HPDE6-E6E7 (cell line): ENCODE measurements at regions not wholly inside any gene's neighbourhood (a gene's known extent, or its start where the extent isn't known, plus 50 kb on each side); places are given as distances from the start of the nearest gene placed in this dataset.
A peak's percentile ranks its signal among the peaks of the same experiment; 100 is the strongest.

ENCODE experiments used
- DNase-seq: peaks from one replicate; pipeline ENCODE4 v3.0.0; 2011; ENCODE audit warnings: missing footprints; ENCODE audit errors: extremely low spot score

DNA sequence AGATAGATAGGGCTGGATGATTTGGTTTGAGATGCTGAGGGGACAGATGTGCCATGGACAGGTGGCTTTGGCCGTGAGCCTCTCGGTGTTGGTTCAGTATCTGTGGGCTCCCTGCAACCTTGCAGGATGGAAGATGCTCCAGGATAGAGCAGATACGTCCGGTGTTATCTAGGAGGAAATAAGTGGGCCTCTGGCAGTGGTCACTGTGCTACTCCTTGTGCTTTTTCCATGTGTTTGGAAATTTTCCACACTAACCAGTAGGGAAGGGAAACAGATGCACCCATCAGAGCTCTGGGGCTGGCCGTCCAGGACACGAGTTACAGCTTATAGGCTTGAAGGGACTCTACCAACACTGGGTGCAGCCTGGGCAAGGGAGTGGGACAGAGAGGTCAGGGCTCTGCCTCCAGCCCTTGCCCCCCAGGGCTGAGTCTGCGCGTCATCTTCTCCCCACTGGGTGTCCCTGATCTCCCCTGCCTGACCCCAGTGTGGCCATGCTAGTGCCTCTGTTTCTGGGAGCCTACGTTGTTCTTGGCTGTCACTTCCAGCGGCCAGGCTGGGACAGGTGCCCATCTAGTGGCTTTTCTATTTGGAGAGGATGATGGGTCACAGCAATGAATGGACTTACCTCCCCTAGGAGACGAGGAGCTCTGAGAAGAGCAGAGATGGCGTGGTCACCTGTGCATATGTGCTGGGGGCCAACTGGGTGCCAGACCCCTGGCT, 166.9 kb downstream of the SEC14L1 start:
- DNase-seq = no peak

DNA sequence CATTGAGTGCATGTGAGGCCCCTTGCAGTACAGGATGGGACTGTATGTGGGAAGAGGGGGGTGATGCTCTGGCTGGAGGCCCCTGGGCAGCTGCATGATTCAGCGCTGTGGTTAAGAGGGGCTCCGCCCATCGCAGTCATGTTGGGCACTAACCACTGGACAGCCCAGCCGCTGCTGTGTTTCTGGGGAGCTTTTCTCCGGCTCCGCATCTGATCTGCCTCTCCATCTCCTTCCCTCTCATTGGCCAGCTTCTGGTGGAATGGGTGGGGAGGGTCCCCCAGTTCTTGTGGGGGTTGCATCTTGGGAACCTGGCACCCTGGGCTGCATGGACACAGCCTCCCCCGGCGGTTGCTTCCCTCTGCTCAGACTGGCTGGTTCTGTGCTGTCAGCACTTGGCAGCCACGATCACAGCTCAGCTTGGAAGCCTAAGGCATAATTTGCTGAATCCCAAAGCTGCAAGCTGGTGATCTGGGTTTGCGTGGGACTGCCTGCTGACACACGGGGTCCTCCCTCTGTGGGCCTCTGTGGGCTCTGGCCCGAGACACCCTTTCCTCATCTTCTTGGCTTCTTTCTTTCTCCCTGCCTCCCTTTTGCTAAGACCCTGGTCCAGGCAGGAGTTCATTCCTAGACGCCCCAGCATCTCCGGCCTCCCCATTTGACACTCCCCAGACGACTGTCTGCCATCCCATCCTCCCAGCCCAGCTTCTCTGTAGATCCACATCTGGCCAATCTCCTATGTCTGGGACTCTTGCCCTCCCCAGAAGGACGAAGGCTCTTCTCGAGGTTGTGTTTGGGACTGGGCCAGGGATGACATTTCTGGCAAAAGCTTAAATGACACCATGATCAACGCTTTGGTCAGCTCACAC, 168.3 kb downstream of the SEC14L1 start:
- no peak for DNase-seq

DNA sequence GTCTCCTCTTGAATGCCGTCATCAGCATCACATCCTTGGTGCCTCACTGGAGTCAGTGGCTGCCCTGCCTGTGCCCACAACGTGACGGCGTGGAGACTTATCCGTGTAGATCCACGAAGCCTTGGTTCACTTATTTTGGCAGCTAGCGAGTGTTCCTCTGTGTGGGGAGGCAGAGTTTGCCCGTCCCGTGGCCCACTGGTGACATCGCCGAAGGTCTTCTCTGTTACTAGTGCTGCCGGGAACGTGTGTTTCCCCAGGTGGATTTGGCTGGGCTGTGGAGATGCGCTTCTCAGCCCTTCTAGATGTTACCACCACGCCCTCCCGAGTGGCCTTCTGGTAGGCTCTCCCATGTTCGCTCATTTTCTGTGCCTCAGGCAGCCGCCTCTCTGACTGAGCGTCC, 169.6 kb downstream of the SEC14L1 start:
- DNase-seq = no peak

DNA sequence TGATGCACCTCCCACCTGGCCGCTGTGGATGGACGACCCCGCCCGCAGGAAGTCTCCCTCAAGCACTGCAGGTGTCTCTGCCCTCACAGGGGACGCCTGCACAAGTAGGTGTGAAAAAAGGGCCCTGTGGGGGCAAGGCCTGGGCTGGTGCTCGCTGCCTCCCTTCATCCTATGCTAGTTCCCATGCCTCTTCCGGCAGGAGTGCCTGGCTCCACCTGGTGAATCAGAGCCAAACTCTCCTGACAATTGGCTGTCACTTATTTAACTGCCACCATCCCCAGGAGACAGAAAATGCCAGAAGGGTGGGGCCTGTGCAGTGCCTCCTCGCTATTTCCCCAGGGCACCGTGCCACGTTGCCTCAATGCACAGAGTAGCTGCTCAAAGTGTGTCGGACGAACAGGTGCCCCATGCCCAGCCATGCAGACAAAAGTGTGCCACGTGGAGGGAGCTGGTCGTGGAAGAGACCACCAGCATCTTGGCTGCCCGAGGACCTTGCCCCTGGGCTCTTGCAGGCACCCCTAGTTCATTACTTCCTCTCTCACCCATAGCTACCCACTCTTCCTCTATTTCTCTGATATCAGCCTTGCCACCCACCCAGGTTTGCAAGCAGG, 170.7 kb downstream of the SEC14L1 start:
- DNase-seq = no peak

DNA sequence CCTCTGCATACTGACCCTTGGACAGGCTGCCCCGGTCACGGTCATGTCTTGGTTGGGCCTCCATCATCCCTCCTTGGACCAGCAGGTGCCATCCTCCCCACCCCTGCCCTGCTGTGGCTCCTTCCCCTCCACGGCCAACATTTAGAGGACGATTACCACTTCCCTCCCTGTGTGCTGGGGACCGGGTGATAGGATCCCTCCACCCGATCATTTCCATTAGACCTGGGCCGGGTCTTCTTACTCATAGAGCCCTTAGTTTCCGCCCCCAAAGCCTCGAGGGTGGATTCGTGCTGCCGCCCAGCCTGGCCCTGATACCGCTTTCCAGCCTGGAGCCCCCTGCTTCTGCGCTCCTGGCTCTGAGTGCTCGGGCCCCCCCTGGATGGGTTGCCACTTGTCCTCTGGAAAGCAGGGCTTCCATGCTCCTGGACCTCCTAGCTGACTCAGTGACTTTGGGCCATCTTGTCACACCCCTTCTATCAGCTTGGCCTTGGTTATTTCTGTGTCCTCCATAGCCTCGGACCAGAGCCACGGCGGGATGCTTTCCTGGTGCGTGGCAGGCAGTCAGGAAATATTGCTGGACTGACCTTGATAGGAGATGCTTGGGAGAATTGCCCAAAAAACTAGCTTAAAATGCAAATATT, 171.4 kb downstream of the SEC14L1 start:
- DNase-seq = no peak

DNA sequence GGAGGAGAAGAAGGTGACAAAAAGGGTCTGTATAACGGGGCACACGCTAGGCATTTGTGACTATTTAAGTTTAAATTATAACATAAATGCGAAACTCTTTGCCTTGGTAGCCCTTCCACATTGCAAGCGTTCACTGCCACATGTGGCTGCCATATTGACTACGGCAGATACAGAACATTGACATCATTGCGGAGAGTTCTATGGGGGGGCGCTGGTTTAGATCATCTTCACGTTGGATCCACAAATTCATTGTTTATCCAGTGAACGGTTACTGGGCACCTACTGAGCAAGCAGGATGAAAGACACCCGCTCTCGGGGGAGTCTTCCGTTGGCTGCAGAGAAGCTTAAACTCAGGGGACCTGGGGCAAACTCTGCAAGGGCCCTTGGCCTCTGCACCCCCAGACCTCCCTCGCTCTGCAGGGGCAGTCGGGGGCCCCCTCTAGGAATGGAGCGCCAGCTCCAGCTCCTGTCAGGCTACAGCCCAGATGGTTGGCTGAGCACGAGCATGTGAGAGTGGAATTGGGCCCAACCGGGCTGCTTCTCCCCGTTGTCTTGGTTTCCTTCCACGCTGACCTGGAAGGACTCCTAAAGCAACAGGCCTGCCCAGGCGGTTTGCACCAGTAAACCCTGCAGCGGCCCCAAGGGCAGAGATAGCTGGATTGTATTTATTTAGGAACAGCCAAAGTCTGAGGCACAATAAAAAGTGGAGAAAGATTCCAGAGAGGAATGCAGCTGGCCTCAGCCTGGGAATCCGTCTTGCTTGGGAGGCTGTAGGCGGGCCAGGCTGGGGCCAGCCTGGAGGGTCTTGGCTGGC, 172.2 kb downstream of the SEC14L1 start:
- DNase-seq = no peak

DNA sequence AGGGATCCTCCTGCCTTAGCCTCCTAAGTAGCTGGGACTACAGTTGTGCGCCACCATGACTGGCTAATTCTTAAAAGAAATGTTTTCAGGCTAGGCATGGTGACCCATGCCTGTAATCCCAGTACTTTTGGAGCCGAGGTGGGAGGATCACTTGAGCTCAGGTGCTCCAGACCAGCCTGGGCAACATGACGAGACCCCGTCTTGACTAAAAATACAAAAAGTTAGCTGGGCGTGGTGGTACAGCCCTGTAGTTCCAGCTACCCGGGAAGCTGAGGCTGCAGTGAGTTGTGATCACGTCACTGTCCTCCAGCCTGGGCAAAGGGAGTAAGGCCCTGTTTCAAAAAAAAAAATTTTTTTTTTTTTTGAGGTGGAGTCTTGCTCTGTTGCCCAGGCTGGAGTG, 173.1 kb downstream of the SEC14L1 start:
- DNase-seq = no peak

DNA sequence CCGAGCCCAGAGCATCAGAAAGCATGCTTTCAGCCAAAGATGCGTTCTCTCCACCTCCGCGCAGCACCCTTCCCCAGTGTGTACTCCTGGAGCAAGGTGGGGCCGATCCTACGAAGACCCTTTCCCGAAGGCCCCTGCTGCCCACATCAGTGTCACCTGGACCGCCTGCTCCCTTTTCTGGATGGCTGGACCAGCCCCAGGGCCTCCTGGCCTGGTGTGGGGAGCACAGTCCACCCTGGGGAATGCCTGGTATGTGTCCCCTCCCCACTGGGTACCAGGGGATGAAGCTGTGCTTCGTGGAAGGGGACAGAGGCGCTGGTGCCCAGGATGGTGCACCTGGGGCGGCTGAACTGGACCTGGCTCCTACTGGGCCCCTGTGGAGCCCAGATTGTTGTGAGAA, 173.8 kb downstream of the SEC14L1 start:
- DNase-seq = no peak

DNA sequence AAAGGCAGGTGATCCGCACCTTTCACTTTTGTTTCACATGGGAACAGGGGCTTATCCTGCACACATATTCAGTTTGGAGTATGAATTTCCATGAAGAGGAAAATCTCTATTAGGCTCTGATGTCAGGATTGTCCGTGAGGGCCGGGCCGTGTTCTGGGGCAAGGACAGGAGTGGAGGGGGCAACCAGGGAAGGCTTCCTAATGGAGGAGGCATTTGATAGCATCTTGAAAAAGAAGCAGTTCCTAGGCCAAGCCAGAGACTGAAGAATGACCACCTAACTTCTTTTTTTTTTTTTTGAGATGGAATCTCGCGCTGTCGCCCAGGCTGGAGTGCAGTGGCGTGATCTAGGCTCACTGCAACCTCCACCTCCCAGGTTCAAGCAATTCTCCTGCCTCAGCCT, 174.2 kb downstream of the SEC14L1 start:
- DNase-seq = no peak

DNA sequence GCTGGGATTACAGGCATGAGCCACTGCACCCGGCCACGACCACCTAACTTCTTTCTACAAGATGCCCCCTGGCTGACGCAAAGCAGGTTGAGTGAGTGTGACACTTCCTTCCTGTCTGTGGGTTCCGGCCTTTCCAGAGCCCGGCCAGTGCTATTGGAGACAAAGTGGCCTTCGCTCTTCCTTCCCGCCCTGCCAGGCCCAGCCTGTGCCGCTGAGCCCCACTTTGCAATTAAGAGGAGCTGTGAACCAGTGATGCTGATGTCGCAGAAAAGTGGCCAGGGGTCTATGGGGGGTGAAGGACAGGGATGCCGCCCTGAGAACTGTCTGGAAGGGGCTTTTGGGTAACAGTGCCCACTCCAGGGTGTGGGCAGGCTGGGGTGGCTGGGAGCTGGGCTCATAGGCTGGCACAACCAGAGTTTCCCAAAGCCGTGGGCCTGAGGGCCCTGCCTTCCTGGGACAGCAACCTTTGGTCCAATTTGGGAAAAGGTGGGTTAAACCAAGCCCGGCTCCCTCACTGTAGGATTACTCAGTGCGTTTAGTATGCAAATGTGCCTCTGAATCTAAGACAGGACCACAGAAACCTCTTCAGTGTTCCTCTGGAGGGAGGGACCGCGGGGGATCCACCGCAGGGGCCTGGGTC, 174.9 kb downstream of the SEC14L1 start:
- no peak for DNase-seq

DNA sequence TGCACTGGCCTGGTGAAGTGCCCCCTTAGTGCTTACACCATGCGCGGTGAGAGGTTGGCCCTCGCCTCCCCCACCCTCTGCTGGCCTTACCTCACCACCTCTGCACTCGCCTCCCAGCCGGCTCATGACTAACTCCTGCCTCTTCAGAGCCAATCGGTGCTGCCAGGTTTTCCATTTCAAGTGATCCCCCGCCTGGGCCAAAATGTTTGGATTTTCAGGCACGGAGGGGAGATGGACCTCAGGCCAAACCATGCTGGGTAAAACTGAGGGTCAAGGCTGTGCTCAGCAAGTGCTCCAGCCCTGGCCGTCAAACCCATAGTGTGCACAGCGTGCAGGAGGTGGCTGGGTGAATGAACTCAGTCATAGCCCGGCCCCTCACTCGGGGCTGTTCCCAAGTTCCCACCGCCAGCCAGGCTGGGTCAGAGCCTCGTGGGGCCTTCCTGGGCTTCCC, 175.4 kb downstream of the SEC14L1 start:
- DNase-seq = no peak

DNA sequence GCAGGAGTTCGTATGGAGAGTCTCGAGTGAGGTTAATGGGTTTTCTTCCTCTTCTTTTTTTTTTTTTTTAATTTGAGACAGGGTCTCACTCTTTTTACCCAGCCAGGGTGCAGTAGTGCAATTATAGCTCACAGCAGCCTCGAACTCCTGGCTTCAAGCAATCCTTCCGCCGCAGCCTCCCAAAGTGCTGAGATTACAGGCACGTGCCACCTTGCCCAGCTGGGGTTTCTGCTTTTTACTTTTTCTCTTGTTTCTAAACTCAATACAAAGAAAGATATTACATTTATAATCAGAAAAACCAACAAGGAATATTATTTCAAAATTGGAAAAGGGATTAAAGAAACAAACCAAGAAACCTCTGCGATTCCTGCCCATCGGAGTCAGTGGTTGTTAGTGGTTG, 175.9 kb downstream of the SEC14L1 start:
- no peak for DNase-seq

DNA sequence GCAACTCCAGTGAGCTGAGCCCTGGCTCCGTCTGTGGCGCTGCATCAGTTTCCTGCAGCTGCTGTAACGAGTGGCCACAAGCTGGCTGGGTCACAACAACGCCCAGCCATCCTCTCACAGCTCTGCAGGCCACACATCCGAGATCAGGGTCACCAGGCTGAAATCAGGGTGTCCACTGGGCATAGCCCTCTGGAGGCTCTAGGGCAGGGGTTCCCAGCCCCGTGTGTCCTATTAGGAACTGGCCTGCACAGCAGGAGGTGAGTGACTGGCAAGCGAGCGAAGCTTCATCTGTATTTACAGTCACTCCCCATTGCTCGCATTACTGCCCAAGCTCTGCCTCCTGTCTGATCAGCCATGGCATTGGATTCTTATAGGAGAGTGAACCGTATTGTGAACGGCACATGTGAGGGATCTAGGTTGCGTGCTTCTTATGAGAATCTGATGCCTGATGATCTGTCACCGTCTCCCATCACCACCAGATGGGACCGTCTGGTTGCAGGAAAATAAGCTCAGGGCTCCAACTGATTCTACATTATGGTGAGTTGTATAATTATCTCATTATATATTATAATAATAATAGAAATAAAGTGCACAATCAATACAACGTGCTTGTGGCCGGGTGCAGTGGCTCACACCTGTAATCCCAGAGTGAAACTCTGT, 176.5 kb downstream of the SEC14L1 start:
- DNase-seq = no peak

DNA sequence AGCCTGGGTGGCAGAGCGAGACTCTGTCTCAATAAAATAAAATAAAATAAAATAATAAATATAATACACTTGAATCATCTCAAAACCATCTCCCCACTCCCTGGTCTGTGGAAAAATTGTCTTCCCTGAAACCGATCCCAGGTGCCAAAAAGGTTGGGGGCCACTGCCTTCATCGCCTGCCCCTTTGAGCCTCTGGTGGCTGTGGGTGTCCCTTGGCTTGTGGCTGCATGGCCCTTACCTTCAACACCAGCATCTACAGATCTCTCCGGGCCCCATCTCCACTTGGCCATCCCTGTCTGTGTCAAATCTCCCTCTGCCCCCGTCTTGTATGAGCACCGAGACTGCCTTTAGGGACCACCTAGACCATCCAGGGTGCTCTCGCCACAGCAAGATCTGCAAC, 177.3 kb downstream of the SEC14L1 start:
- DNase-seq = no peak

DNA sequence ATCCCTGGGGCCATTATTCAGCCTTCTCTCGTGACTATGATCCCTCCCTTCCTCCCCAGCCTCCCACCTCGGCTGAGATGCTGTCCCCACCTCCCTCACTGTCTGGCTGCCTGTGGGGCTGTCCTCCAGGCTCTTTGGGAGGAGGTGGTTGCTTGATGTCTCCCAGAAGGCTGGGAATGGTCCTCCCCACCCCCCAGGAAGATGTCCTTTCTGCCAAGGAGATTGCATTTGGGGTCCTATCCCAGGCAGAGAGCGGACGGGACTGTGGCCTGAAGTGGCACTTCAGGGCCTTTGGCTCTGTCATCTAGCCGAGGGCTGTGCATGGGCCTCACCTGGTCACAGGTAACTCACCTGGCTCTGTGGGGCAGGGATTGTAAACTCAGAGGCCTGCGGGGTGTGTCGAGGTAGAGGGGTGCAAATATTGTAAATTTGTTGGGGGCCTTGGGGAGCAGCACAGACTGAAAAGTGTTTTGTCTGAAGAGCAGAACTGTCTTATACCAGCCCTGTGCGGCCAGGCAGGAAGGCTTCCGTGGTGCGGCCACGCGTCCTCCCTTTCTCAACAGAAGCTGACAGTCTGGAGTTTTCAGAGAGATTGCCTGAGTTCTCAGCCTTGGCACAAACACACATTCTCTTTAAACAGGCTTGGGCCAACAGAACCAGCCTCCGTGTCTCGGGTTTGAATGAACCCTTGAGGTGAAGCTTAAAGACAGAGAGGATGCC, 177.9 kb downstream of the SEC14L1 start:
- DNase-seq = no peak

DNA sequence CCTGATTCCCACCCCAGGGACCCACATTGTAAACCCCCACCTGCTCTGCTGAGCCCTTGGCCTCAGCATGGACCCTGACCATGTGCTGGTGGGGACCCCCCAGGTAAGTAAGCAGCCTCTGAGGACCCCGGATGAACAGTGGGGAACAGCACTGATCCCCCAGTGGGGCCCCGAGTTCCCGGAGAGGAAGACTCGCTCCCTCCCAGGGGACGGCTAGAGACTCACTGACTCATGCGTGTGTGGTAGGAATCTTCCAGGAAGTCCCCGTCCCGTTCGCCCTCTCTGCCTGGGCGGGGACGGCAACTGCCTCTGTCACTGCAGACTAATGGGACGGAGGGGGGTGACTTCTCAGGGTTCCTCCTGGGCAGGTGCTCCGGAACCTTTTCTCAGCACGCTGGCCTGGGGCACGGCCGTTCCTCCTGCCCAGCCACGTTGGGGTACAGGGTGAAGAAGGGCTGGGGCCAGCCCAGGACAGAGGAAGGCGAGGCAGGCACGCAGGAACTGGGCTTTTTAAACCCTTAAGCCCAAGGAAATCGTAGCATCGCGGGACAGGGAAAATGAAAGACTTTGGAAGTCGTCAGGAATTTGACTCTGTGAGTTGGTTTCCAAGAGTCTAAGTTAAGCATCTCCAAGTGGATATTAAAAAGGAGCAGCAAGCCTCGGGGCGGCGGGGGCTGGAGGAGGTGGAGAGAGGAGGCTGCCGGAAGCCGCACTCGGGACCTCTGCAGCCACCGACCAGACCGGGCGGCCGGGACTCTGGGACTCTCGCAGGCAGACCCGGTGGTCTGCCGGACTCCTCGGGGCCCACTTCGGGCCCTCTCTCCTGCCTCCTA, 178.7 kb downstream of the SEC14L1 start:
- peak; percentile 75 for DNase-seq

DNA sequence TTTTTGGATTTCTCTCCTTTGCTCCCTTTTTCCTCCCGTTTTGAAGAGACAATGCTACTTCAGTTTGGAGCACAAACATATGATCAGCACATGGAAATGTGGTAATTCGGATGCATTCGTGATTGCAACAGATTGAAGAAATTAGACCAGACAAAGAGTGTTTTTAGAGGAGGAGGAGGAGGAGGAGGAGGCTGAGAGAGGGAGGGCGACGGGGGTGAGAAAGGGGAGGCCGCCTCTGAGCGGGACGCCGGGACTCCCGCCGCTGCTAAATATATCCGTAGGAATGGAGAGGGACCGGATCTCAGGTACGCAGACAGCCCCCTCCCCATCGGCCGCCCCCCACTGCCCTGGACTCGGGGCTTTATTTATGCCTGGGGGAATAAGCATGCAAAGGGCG, 179.3 kb downstream of the SEC14L1 start:
- DNase-seq = no peak

DNA sequence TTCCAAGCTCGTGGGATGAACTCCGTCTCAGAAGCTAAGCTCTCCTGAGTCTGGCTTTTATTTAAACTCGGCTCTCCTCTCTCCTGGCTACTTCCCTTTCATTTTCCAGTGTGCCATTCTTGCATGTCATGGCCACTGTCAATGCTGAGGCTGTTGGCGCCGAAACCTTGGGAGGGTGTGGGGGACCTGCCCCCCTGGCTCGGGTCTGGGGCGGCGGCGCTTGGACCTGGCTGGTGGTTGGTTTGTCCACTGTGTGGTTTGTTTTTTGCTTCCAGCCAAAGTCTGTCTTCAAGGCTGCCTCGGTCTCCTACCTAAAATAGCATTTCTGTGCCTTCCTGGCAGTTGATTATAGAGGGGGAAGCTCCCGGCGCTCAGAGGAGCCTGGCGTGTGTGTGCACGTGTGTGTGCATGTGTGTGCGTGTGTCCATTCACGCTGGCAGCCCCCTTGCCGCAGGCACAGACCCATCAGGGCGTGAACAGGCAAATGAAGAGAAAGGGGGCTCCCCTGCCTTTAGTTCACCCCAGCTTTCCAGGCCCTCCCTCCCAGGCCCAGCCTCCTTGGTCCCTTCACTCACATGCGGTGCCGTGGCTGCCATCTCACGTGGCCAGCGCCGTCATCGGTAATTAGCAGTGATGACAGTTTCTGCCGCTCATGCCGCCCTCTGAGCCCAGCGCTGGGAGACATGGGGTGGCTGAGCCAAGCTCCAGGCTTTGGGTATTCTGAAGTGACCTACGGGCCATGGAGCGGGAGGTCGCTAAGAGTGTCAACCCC, 179.9 kb downstream of the SEC14L1 start:
- no peak for DNase-seq
